ENCODE measurements at regions not wholly inside any gene's neighbourhood (a gene's known extent, or its start where the extent isn't known, plus 50 kb on each side); places are given as distances from the start of the nearest gene placed in this dataset.

- TF ChIP-seq CTCF (IDR thresholded peaks at IDR 0.05): no peak
- no peak for TF ChIP-seq POLR2A (IDR thresholded peaks at IDR 0.05)
- no peak for TF ChIP-seq EP300 (IDR thresholded peaks at IDR 0.05)
These were observed 539.1 kb downstream of the PLCL1 start for GRCh38 chr2:198343471-198343870.

All from stomach (tissue), 4 donors.